Upper lobe of right lung (tissue), 1 donor: ENCODE measurements at regions not wholly inside any gene's neighbourhood (a gene's known extent, or its start where the extent isn't known, plus 50 kb on each side); places are given as distances from the start of the nearest gene placed in this dataset.

Experiments used
- ATAC-seq: fragments of 200-7000 bp; cut with Tn5 transposase; one replicate; pipeline ENCODE4 v1.9.1; 2020; ENCODE audit warnings: mild to moderate bottlenecking, moderate library complexity
- DNase-seq: peaks from one replicate; pipeline ENCODE4 v3.0.0-alpha.2; 2020
- H3K27ac ChIP-seq: fragments of 200-600 bp; one replicate; pipeline ENCODE4 v1.8.0; 2022
- H3K27me3 ChIP-seq: fragments of 200-600 bp; one replicate; pipeline ENCODE4 v1.8.0; 2022; ENCODE audit warnings: mild to moderate bottlenecking
- H3K36me3 ChIP-seq: fragments of 200-600 bp; one replicate; pipeline ENCODE4 v1.8.0; 2022
- H3K4me1 ChIP-seq: fragments of 200-600 bp; one replicate; pipeline ENCODE4 v1.8.0; 2022
- H3K4me3 ChIP-seq: fragments of 200-600 bp; one replicate; pipeline ENCODE4 v1.8.0; 2022; ENCODE audit warnings: mild to moderate bottlenecking
- H3K9me3 ChIP-seq: fragments of 200-600 bp; one replicate; pipeline ENCODE4 v1.8.0; 2022
- CTCF ChIP-seq: fragments of 200-600 bp; IDR thresholded peaks from one replicate; pipeline ENCODE4 v1.8.0; 2022; ENCODE audit warnings: antibody characterized with exemption
- intact Hi-C: fragments of 100-400 bp; cut with DNase I; formaldehyde crosslinking; loops from one replicate; pipeline ENCODE4 v1.11.0; 2022
- donor health status: DM: no; HTN: yes; CAD: no; lungs with severe emphysema.

GRCh38 chr11:112377946-112378345 lies 117.3 kb upstream of the PLET1 start:
- no peak for TF ChIP-seq CTCF
- intact Hi-C loops, result no loop called here

DNA sequence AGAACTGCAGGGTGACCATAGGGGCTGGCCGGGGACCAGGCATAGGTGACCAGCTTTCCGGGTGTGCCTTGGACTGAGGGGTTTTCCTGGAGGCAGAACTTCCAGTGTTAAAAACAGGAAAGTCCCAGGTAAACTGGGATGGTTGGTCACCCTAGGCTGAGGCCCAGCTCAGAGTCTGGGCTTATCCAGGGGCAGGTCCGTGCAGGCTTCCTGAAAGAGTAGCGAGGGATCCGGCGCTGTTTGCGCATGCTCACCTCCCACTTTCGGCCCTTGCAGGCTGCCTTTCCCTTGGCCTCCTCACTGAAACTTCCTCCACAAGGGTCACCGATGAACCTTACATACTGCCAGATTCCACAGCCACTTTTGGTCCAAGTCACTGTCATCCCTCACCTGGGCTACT lies 119.8 kb upstream of the PLET1 start:
- Histone ChIP-seq H3K4me1 (no peaks in the 10 kb centered on the region), H3K36me3 (no peaks in the 10 kb centered on the region), H3K9me3 (no peaks in the 10 kb centered on the region), H3K27ac (no peak overlapping the region), H3K27me3 (no peaks in the 10 kb centered on the region), H3K4me3 (no peak overlapping the region)
- intact Hi-C loops, result no loop called here
- DNase-seq (no peak), ATAC-seq (peak; percentile 19)
- no peak for TF ChIP-seq CTCF

More at GRCh38 chr11:112377946-112378345, 117.3 kb upstream of the PLET1 start:
- Histone ChIP-seq H3K27me3 (no peaks in the 10 kb centered on the region), H3K9me3 (no peaks in the 10 kb centered on the region), H3K27ac (no peak overlapping the region), H3K36me3 (no peaks in the 10 kb centered on the region), H3K4me1 (no peaks in the 10 kb centered on the region), H3K4me3 (no peak overlapping the region)
- no peak for DNase-seq
- ATAC-seq, result no peak

DNA sequence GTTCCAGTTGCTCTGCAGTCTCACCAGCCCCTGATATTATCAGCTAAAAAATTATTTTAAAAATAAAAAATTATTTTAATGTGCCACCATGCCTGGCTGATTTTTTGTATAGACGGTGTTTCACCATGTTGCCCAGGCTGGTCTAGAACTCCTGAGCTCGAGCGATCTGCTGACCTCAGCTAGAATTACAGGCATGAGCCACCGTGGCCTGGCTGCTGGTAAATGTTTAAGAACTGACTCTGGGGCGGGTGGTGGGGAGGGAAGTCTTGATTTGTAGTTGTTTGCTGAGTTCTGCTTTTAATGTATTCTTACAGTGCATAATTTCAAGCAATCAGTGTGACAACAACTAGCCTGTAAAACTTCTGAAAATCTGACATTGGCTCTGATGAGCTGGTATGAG lies 120.9 kb upstream of the PLET1 start:
- TF ChIP-seq CTCF, result no peak
- ATAC-seq (no peak), DNase-seq (no peak)
- Histone ChIP-seq H3K36me3 (no peaks in the 10 kb centered on the region), H3K4me1 (no peaks in the 10 kb centered on the region), H3K4me3 (no peak overlapping the region), H3K9me3 (no peaks in the 10 kb centered on the region), H3K27ac (no peak overlapping the region), H3K27me3 (no peaks in the 10 kb centered on the region)
- intact Hi-C loops, result no loop called here

GRCh38 chr11:112382561-112382960 lies 121.9 kb upstream of the PLET1 start:
- Histone ChIP-seq H3K4me1 (no peaks in the 10 kb centered on the region), H3K27me3 (no peaks in the 10 kb centered on the region), H3K9me3 (no peaks in the 10 kb centered on the region), H3K4me3 (no peak overlapping the region), H3K27ac (no peak overlapping the region), H3K36me3 (no peaks in the 10 kb centered on the region)
- ATAC-seq, result no peak
- TF ChIP-seq CTCF, result no peak
- DNase-seq, result no peak
- intact Hi-C loops, result no loop called here

GRCh38 chr11:112388496-112388895 lies 127.8 kb upstream of the PLET1 start:
- H3K27me3 ChIP-seq, result no peaks in the 10 kb centered on the region
- H3K27ac ChIP-seq, result no peak overlapping the region
- DNase-seq (no peak), ATAC-seq (no peak)
- no peak for TF ChIP-seq CTCF
- H3K9me3 ChIP-seq, result no peaks in the 10 kb centered on the region
- no peaks in the 10 kb centered on the region for H3K36me3 ChIP-seq
- H3K4me1 ChIP-seq, result no peaks in the 10 kb centered on the region
- H3K4me3 ChIP-seq, result no peak overlapping the region
- intact Hi-C loops, result no loop called here

DNA sequence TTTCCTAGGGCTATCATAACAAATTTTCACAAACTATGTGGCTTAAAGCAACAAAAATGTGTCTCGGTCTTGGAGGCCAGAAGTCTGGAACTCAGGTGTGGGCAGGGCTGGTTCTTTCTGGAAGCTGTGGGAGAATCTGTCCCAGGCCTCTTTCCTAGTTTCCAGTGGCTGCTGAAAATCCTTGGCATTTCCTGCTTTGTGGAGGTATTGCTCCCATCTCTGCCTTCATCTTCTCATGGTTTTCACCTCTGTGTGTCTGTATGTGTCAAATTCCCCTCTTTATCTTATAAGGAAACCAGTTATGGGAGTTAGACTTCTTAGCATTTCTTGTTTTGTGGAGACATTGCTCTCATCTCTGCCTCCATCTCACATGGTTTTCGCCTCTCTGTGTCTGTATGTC lies 130.4 kb upstream of the PLET1 start:
- Histone ChIP-seq H3K27me3 (no peaks in the 10 kb centered on the region), H3K36me3 (no peaks in the 10 kb centered on the region), H3K9me3 (no peaks in the 10 kb centered on the region), H3K4me1 (no peaks in the 10 kb centered on the region), H3K4me3 (no peak overlapping the region), H3K27ac (no peak overlapping the region)
- ATAC-seq, result no peak
- DNase-seq, result no peak
- intact Hi-C loops, result no loop called here
- no peak for TF ChIP-seq CTCF
